HEK293 (cell line): ENCODE measurements at regions not wholly inside any gene's neighbourhood (a gene's known extent, or its start where the extent isn't known, plus 50 kb on each side); places are given as distances from the start of the nearest gene placed in this dataset.

Experiments used
- CTCF ChIA-PET: fragments of 350-600 bp; formaldehyde crosslinking; extraction: SDS; loops from one replicate; lab custom pipeline; 2021; ENCODE audit warnings: antibody characterized with exemption; lab: Yijun Ruan, JAX
- POLR2A ChIA-PET: fragments of 300-600 bp; formaldehyde crosslinking; extraction: SDS; loops from one replicate; lab custom pipeline; 2020; ENCODE audit warnings: antibody characterized with exemption, inconsistent platforms; lab: Yijun Ruan, JAX
- H3K27ac ChIP-seq: fragments of 200-500 bp; sonication (Bioruptor generic); 2 replicates; pipeline ENCODE4 v1.5.1; 2014; ENCODE audit warnings: low read depth, low read length, control low read depth, inconsistent platforms; ENCODE audit errors: extremely low read depth
- H3K36me3 ChIP-seq, 2 experiments: fragments of 200-500 bp in 1 of 2; sonication (Bioruptor generic) in 1 of 2; 1 replicate in 1 of 2; 2 replicates in 1 of 2; pipeline ENCODE4 v1.5.1; 2014 to 2017; ENCODE audit warnings: inconsistent platforms in 2 of 2, low read length in 2 of 2; ENCODE audit not compliant: control insufficient read depth in 2 of 2, insufficient read depth in 1 of 2
- H3K4me1 ChIP-seq: fragments of 200-500 bp; sonication (Bioruptor generic); 2 replicates; pipeline ENCODE4 v1.5.1; 2014; ENCODE audit warnings: mild to moderate bottlenecking, low read length, inconsistent platforms; ENCODE audit not compliant: control insufficient read depth, insufficient read depth
- H3K4me3 ChIP-seq: 2 replicates; pipeline ENCODE4 v1.5.1; 2011; ENCODE audit warnings: low read depth, mild to moderate bottlenecking, control low read depth, low read length, moderate library complexity
- H3K9me3 ChIP-seq: fragments of 200-500 bp; sonication (Bioruptor generic); 2 replicates; pipeline ENCODE4 v1.5.1; 2014; ENCODE audit warnings: low read depth, low read length, inconsistent platforms; ENCODE audit not compliant: control insufficient read depth, insufficient read depth
- KLF10 ChIP-seq: fragments of 450-650 bp; IDR thresholded peaks from 2 replicates; pipeline ENCODE4 v1.5.1; 2018; ENCODE audit warnings: missing biosample characterization, mild to moderate bottlenecking, missing genetic modification characterization
- ZNF423 ChIP-seq: fragments of 450-650 bp; formaldehyde crosslinking; IDR thresholded peaks from 2 replicates; pipeline ENCODE4 v1.5.1; 2016; ENCODE audit warnings: missing biosample characterization, missing genetic modification characterization
- ZNF426 ChIP-seq: fragments of 450-650 bp; formaldehyde crosslinking; IDR thresholded peaks from 2 replicates; pipeline ENCODE4 v1.5.1; 2017; ENCODE audit warnings: missing biosample characterization, missing genetic modification characterization, mild to moderate bottlenecking, inconsistent platforms, moderate library complexity
- ZNF610 ChIP-seq: fragments of 450-650 bp; formaldehyde crosslinking; IDR thresholded peaks from 2 replicates; pipeline ENCODE4 v1.5.1; 2016; ENCODE audit warnings: missing biosample characterization, missing genetic modification characterization, borderline replicate concordance
- TF ChIP-seq, protein P1 (sequence below): fragments of 450-650 bp; formaldehyde crosslinking; optimal IDR thresholded peaks from 2 replicates; pipeline ENCODE3; 2016; ENCODE audit warnings: missing biosample characterization, mild to moderate bottlenecking, missing genetic modification characterization
- TF ChIP-seq, protein P2 (sequence below): fragments of 450-650 bp; formaldehyde crosslinking; IDR thresholded peaks from 2 replicates; pipeline ENCODE4 v1.5.1; 2016; ENCODE audit warnings: missing biosample characterization, missing genetic modification characterization
- TF ChIP-seq, protein P3 (sequence below): fragments of 450-650 bp; formaldehyde crosslinking; IDR thresholded peaks from 2 replicates; pipeline ENCODE4 v1.5.1; 2017; ENCODE audit warnings: missing biosample characterization, missing genetic modification characterization
- TF ChIP-seq, protein P4 (sequence below): fragments of 450-650 bp; formaldehyde crosslinking; IDR thresholded peaks from 2 replicates; pipeline ENCODE4; 2016; ENCODE audit warnings: missing biosample characterization, missing genetic modification characterization
- TF ChIP-seq, protein P5 (sequence below): fragments of 450-650 bp; formaldehyde crosslinking; IDR thresholded peaks from 2 replicates; pipeline ENCODE4 v1.5.1; 2016; ENCODE audit warnings: missing biosample characterization, missing genetic modification characterization, borderline replicate concordance

DNA sequence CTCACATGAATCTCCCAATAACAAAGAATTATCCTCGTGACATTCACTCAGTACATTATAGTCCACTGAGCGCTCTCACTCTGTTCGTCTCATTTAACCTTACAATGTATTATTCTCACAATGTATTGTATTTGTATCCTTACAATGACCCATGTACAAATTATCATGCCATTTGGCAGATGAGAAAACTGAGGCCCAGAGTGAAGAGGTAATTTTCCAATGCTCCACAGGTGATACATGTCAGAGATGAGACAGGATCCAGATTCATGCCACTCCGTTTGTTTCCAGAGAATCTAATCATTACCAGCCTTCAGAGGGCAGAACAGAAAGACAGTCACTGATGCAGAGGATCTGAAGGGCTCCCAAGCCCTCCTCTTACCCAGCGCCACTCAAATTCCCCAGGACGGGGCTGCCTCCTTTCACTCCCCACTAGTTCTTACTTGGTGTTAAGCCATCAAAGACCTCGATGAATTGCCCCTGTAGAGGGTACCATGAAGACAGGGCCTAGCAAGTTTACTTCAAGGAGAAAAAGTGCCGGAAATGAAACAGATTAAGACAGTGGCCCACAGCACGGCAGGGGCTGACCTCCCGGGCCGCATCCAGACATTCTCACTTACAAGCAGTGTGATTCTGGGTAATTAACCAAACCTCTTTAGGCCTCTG lies 98.4 kb upstream of the MBOAT2 start:
- Histone ChIP-seq H3K36me3 (no peaks in the 10 kb centered on the region), H3K27ac (no peak overlapping the region), H3K4me1 (peaks cover 9% of the 10 kb centered on the region), H3K9me3 (no peaks in the 10 kb centered on the region), H3K4me3 (no peak overlapping the region)
- CTCF ChIA-PET = no interaction called here
- POLR2A ChIA-PET = no interaction called here
- TF ChIP-seq ZNF423 = no peak
- TF ChIP-seq, protein P1, sequence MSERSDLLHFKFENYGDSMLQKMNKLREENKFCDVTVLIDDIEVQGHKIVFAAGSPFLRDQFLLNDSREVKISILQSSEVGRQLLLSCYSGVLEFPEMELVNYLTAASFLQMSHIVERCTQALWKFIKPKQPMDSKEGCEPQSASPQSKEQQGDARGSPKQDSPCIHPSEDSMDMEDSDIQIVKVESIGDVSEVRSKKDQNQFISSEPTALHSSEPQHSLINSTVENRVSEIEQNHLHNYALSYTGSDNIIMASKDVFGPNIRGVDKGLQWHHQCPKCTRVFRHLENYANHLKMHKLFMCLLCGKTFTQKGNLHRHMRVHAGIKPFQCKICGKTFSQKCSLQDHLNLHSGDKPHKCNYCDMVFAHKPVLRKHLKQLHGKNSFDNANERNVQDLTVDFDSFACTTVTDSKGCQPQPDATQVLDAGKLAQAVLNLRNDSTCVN (tag by site-specific recombination) = no peak
- TF ChIP-seq, protein P2, sequence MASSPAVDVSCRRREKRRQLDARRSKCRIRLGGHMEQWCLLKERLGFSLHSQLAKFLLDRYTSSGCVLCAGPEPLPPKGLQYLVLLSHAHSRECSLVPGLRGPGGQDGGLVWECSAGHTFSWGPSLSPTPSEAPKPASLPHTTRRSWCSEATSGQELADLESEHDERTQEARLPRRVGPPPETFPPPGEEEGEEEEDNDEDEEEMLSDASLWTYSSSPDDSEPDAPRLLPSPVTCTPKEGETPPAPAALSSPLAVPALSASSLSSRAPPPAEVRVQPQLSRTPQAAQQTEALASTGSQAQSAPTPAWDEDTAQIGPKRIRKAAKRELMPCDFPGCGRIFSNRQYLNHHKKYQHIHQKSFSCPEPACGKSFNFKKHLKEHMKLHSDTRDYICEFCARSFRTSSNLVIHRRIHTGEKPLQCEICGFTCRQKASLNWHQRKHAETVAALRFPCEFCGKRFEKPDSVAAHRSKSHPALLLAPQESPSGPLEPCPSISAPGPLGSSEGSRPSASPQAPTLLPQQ (tag by site-specific recombination) = no peak
- no peak for TF ChIP-seq ZNF426 (tag by site-specific recombination)
- TF ChIP-seq, protein P3, sequence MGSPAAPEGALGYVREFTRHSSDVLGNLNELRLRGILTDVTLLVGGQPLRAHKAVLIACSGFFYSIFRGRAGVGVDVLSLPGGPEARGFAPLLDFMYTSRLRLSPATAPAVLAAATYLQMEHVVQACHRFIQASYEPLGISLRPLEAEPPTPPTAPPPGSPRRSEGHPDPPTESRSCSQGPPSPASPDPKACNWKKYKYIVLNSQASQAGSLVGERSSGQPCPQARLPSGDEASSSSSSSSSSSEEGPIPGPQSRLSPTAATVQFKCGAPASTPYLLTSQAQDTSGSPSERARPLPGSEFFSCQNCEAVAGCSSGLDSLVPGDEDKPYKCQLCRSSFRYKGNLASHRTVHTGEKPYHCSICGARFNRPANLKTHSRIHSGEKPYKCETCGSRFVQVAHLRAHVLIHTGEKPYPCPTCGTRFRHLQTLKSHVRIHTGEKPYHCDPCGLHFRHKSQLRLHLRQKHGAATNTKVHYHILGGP (tag by site-specific recombination) = no peak
- TF ChIP-seq, protein P4, sequence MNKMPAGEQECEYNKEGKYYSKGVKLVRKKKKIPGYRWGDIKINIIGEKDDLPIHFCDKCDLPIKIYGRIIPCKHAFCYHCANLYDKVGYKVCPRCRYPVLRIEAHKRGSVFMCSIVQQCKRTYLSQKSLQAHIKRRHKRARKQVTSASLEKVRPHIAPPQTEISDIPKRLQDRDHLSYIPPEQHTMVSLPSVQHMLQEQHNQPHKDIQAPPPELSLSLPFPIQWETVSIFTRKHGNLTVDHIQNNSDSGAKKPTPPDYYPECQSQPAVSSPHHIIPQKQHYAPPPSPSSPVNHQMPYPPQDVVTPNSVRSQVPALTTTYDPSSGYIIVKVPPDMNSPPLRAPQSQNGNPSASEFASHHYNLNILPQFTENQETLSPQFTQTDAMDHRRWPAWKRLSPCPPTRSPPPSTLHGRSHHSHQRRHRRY (tag by site-specific recombination) = no peak

DNA sequence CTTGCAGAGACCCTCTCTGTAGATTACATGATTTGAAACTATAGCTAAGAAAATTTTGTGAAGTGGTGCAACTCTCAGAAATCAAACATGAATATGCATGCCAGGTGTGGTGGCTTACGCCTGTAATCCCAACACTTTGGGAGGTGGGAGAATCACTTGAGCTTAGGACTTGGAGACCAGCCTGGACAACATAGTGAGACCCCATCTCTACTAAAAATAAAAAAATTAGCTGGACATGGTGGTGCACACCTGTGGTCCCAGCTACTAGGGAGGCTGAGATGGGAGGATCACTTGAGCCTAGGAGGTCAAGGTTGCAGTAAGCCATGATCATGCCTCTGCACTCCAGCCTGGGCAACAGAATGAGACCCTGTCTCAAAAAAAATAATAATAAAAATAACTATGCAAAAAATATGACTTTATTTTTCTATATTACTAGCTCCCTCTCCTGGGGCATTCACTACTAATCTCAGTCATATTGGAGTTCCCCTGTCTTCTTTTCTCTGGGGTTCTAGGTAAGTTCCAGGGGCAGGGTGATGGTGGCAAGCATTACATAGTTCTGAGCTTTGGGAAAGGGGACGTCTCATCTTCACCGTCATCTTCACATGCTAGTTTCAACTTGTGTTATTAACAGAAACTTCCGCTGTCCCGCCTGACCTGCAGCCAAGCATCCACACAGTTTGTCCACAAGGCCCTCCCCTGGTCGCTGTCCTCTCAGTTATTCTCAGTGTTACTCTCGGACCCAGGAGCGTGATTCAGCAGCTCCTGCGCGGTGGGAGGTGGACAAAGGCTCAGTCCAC lies 96.8 kb upstream of the MBOAT2 start:
- no peaks in the 10 kb centered on the region for H3K36me3 ChIP-seq
- POLR2A ChIA-PET = no interaction called here
- TF ChIP-seq ZNF610 (tag by site-specific recombination) (no peak), KLF10 (tag by site-specific recombination) (no peak)
- TF ChIP-seq, all 188 proteins: peak for 0
- Histone ChIP-seq H3K9me3 (no peaks in the 10 kb centered on the region), H3K27ac (no peak overlapping the region), H3K4me3 (no peak overlapping the region), H3K4me1 (peaks cover 9% of the 10 kb centered on the region)
- CTCF ChIA-PET = no interaction called here

DNA sequence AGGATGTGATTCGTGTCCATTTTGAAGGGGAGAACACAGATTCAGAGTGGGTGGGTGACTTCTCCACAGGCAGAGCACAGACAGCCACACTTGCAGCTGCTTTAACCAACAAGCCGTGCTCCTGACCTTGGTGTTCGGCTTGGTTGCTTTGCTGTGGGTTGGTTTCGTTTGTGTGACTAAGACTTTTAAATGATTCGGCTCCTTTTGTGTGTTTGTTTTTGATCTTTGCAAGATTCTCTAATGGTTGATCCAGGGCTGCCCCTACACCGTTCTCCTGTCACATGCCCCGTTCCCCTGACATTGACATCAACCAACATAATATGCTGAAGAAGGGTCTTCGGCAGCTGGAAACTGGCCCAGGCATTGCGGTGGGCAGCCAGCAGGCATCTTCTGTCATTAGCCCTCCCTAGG lies 95.9 kb upstream of the MBOAT2 start:
- Histone ChIP-seq H3K4me3 (no peak overlapping the region), H3K27ac (no peak overlapping the region), H3K36me3 (no peaks in the 10 kb centered on the region), H3K4me1 (peaks cover 9% of the 10 kb centered on the region), H3K9me3 (no peaks in the 10 kb centered on the region)
- ChIA-PET POLR2A (no interaction called here), CTCF (no interaction called here)
- TF ChIP-seq, protein P5, sequence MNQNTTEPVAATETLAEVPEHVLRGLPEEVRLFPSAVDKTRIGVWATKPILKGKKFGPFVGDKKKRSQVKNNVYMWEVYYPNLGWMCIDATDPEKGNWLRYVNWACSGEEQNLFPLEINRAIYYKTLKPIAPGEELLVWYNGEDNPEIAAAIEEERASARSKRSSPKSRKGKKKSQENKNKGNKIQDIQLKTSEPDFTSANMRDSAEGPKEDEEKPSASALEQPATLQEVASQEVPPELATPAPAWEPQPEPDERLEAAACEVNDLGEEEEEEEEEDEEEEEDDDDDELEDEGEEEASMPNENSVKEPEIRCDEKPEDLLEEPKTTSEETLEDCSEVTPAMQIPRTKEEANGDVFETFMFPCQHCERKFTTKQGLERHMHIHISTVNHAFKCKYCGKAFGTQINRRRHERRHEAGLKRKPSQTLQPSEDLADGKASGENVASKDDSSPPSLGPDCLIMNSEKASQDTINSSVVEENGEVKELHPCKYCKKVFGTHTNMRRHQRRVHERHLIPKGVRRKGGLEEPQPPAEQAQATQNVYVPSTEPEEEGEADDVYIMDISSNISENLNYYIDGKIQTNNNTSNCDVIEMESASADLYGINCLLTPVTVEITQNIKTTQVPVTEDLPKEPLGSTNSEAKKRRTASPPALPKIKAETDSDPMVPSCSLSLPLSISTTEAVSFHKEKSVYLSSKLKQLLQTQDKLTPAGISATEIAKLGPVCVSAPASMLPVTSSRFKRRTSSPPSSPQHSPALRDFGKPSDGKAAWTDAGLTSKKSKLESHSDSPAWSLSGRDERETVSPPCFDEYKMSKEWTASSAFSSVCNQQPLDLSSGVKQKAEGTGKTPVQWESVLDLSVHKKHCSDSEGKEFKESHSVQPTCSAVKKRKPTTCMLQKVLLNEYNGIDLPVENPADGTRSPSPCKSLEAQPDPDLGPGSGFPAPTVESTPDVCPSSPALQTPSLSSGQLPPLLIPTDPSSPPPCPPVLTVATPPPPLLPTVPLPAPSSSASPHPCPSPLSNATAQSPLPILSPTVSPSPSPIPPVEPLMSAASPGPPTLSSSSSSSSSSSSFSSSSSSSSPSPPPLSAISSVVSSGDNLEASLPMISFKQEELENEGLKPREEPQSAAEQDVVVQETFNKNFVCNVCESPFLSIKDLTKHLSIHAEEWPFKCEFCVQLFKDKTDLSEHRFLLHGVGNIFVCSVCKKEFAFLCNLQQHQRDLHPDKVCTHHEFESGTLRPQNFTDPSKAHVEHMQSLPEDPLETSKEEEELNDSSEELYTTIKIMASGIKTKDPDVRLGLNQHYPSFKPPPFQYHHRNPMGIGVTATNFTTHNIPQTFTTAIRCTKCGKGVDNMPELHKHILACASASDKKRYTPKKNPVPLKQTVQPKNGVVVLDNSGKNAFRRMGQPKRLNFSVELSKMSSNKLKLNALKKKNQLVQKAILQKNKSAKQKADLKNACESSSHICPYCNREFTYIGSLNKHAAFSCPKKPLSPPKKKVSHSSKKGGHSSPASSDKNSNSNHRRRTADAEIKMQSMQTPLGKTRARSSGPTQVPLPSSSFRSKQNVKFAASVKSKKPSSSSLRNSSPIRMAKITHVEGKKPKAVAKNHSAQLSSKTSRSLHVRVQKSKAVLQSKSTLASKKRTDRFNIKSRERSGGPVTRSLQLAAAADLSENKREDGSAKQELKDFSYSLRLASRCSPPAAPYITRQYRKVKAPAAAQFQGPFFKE = no peak
